PC-9 (cell line): ENCODE measurements at regions not wholly inside any gene's neighbourhood (a gene's known extent, or its start where the extent isn't known, plus 50 kb on each side); places are given as distances from the start of the nearest gene placed in this dataset.

Experiments
- CTCF ChIP-seq: fragments of 200-600 bp; sonication (generic); conservative IDR thresholded peaks from 2 replicates; pipeline ENCODE4 v1.6.1; 2017; ENCODE audit warnings: mixed run types, antibody characterized with exemption, mild to moderate bottlenecking, moderate library complexity
- EZH2 ChIP-seq: fragments of 200-600 bp; sonication (generic); IDR thresholded peaks from 2 replicates; pipeline ENCODE4 v1.8.0; 2017; ENCODE audit warnings: antibody characterized with exemption, low read depth

- TF ChIP-seq CTCF (no peak), EZH2 (no peak)
Measured at GRCh38 chr16:88303405-88303804, 79.4 kb upstream of the ZNF469 start.
